Cardiac fibroblast (primary cell): ENCODE measurements at regions not wholly inside any gene's neighbourhood (a gene's known extent, or its start where the extent isn't known, plus 50 kb on each side); places are given as distances from the start of the nearest gene placed in this dataset.
A peak's percentile ranks its signal among the peaks of the same experiment; 100 is the strongest.

ENCODE experiments used
- DNase-seq, 2 donors: peaks; one replicate each; pipeline versions ENCODE4 v3.0.0 to v3.0.0-alpha.2; 2010; ENCODE audit warnings: low read depth in 2 of 2
- H3K4me3 ChIP-seq, 2 donors: replicated peaks in 1 of 2; 1 replicate in 1 of 2; 2 replicates in 1 of 2; pipeline ENCODE4 v1.5.1; 2011; ENCODE audit warnings: low read depth in 2 of 2, low read length in 2 of 2, mild to moderate bottlenecking in 2 of 2, moderate library complexity in 1 of 2
- TF ChIP-seq, protein P1 (sequence below): IDR thresholded peaks from one replicate; pipeline ENCODE4 v1.5.1; 2011; ENCODE audit warnings: low read depth, mild to moderate bottlenecking, low read length, inconsistent platforms

DNA sequence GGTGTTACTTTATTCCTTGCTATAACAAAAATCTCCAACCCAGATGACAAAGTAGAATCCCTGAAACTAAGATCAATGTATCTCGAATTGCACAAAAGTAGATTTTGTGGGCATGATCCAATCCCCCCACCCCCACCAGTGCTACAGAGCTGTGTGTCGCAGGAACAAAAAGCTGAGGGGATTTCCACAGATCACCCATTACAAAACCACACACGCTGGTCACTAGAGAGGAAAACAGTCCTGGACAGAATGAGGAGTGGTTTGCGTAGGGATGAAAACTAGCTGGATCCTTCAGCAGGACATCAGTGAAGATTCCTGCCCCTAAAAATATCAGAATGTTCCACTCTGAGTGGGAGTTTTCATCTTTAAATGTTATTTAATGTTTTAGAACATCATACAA, 165.3 kb upstream of the STK17B start:
- TF ChIP-seq, protein P1, sequence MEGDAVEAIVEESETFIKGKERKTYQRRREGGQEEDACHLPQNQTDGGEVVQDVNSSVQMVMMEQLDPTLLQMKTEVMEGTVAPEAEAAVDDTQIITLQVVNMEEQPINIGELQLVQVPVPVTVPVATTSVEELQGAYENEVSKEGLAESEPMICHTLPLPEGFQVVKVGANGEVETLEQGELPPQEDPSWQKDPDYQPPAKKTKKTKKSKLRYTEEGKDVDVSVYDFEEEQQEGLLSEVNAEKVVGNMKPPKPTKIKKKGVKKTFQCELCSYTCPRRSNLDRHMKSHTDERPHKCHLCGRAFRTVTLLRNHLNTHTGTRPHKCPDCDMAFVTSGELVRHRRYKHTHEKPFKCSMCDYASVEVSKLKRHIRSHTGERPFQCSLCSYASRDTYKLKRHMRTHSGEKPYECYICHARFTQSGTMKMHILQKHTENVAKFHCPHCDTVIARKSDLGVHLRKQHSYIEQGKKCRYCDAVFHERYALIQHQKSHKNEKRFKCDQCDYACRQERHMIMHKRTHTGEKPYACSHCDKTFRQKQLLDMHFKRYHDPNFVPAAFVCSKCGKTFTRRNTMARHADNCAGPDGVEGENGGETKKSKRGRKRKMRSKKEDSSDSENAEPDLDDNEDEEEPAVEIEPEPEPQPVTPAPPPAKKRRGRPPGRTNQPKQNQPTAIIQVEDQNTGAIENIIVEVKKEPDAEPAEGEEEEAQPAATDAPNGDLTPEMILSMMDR: no peak
- H3K4me3 ChIP-seq: no peak overlapping the region
- DNase-seq: no peak

DNA sequence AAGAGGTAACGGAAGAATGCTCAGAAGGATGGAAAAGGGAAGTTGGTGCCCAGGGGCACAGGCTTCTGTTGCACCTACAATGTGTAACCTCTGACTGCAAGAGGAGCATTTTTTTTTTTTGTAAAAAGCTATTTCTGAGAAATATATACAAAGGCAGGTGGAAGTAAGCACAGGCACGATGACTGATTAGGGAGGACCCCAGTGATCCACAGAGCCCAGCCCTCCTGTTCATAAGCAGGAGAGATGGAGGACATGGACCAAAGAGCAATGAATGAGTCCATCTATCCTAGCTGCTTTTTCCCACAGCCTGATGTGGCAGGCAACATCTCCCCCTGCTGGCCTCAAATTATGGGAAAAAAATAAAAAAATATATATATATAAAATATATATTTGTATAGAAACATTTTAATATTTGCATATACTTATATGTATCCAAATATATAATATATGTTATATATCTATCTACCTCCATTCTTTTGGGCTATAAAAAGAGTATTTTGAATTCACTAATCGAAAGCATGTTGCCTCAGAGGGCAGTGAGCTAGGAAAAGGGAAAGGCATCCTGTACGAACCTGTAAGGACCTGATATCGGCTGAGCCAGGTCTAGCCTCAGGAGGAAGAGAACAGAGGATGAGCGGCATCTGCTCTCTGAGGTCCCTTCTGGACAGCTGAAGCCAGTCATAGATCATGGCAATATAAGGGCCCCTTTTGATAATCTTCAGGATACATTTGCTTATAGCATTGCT, 166.0 kb upstream of the STK17B start:
- peak; percentile 67 to 68 for DNase-seq
- TF ChIP-seq, protein P1: peak; percentile 39
- no peak overlapping the region for H3K4me3 ChIP-seq

DNA sequence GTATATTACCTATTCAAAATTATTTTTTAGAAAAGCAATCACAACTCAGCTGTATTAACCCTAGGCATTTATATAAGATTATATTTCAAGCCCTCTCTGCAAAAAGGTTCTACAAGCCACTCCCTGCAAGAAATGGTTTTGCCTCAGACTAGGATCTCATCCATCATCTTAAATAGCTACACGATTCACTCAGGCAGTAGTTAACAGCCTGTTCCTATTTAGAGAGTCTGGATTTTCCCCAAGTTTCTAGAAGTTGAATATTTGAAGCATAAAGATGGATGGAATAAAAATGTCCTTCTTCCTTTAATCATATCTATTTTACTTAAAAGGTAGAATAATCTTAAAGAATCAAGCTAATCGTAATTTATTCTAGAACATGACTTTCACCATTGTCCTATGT, 167.1 kb upstream of the STK17B start:
- no peak for DNase-seq
- no peak overlapping the region for H3K4me3 ChIP-seq
- TF ChIP-seq, protein P1: no peak

DNA sequence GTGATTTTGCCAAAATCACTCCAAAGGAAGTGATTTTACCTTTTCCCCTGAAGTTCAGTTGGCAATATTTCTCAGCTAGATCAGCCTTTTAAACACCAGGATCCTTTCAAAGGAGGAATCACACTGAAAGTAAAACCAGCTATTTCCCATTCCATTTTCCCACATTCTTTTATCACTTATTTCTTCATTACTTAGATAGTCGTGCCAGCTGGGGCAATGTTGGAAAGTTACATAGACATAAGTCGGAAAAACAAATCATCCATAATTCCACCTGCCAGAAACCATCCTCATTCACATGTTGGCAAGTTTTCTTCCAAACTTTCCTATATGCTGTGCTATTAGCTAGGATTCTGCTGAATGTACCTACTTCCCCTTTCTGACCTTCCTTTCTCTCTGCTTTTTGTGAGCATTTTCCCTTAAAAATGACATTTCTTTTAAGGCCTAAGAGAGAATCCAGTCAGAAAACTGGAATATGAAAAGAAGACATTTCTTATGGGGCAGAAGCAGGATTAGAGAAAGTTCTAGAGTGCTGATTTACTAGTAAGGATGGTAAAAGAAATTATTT, 170.0 kb upstream of the STK17B start:
- TF ChIP-seq, protein P1: no peak
- DNase-seq: no peak
- H3K4me3 ChIP-seq: no peak overlapping the region

DNA sequence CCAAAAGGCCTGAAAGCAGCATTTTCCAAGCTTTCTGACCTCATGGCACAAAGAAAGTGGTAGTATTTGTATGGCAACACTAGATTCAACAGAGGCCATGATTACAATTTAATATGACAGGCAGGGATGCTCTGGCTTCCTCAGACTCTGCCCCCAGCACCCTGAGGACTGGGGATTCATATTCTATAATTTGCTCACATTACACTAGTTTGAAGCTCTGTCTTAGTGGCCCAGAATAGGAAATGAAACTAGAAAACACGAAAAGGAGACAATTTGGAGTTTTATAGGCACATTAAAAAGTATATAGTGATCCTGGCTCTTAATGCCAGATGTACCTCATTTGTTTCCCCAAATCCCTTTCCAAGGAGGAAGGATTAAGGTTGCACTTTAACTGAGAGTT, 173.0 kb upstream of the STK17B start:
- TF ChIP-seq, protein P1: no peak
- no peak for DNase-seq
- no peak overlapping the region for H3K4me3 ChIP-seq

DNA sequence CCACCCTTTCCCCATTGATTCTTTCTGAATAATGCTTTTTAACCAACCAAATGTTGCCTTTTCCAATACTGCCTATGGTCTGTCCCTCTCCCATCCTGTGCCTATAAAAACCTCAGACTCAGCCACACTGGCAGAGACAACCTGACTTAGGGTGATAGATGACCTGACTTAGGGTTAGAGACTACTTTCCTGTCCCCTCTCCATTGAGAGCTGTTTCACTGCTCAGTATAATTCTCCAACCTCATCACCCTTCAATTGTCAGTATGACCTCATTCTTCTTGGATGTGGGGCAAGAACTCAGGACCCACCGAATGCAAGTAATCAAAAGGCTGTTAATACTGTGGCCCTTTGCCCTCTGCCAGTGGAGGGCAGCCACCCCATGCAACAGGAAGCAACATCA, 182.3 kb upstream of the STK17B start:
- DNase-seq: no peak
- no peak overlapping the region for H3K4me3 ChIP-seq
- TF ChIP-seq, protein P1: no peak
